ENCODE measurements at regions not wholly inside any gene's neighbourhood (a gene's known extent, or its start where the extent isn't known, plus 50 kb on each side); places are given as distances from the start of the nearest gene placed in this dataset.

GRCh38 chr3:103906304-103906703 is 1460.4 kb upstream of the ALCAM start:
- ChIA-PET POLR2A (no interaction called here), CTCF (interaction anchor here (1.6 kb wide), 1 partner anchor 12 kb away, joined by 4 read pairs; no protein-coding TSS in a partner anchor)
- no peak for DNase-seq (ENCODE audit: extremely low spot score)
- TF ChIP-seq, protein P1, sequence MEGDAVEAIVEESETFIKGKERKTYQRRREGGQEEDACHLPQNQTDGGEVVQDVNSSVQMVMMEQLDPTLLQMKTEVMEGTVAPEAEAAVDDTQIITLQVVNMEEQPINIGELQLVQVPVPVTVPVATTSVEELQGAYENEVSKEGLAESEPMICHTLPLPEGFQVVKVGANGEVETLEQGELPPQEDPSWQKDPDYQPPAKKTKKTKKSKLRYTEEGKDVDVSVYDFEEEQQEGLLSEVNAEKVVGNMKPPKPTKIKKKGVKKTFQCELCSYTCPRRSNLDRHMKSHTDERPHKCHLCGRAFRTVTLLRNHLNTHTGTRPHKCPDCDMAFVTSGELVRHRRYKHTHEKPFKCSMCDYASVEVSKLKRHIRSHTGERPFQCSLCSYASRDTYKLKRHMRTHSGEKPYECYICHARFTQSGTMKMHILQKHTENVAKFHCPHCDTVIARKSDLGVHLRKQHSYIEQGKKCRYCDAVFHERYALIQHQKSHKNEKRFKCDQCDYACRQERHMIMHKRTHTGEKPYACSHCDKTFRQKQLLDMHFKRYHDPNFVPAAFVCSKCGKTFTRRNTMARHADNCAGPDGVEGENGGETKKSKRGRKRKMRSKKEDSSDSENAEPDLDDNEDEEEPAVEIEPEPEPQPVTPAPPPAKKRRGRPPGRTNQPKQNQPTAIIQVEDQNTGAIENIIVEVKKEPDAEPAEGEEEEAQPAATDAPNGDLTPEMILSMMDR (IDR thresholded peaks at IDR 0.05; ENCODE audit: control extremely low read depth, extremely low read depth, low read depth, missing control alignments), result no peak

DNA sequence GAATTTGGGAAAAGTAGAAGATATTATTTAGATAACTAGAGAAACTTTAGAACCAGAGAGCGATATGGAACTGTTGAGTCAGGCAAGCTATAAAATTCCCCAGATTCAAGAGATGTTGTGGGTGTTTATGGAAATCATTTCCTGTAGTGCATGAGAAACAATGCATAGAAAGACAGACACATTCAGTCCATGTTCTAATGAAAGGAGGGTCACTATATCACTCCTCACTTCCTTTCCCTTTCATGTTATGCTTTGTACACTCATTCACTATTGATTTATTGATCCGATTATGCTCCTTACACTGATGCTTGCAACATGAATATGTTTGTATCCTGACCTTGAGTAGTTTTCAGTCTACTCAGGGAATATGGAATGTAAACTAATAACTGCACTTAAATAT is 1459.9 kb upstream of the ALCAM start:
- TF ChIP-seq, protein P1 (IDR thresholded peaks at IDR 0.05; ENCODE audit: control extremely low read depth, extremely low read depth, low read depth, missing control alignments), result no peak
- DNase-seq (ENCODE audit: extremely low spot score), result no peak
- ChIA-PET CTCF (interaction anchor here (1.6 kb wide), 1 partner anchor 12 kb away, joined by 4 read pairs; no protein-coding TSS in a partner anchor), POLR2A (no interaction called here)

DNA sequence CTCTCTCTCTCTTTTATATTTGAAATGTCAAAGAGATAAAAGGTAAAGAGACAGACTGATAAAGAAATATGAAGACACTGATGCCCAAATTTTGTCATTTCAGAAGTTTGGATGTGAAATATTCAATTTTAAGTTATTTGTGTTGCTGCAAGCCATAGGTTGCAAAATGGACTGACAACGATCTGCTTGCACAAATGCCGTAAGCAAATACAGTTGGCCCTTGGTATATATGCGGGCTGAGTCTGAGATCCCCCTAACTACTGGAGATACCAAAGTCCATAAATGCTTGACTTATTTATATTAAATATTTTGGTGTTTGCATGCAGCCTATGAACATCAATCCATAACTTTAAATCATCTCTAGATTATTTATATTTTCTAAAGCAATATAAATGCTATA is 1459.1 kb upstream of the ALCAM start:
- no peak for DNase-seq (ENCODE audit: extremely low spot score)
- TF ChIP-seq, protein P1 (IDR thresholded peaks at IDR 0.05; ENCODE audit: control extremely low read depth, extremely low read depth, low read depth, missing control alignments), result no peak
- POLR2A ChIA-PET, result no interaction called here
- CTCF ChIA-PET, result no interaction called here

- DNase-seq (ENCODE audit: extremely low spot score), result no peak
- POLR2A ChIA-PET, result no interaction called here
- CTCF ChIA-PET, result no interaction called here
- TF ChIP-seq, protein P1 (IDR thresholded peaks at IDR 0.05; ENCODE audit: control extremely low read depth, extremely low read depth, low read depth, missing control alignments), result no peak
These were observed 1457.3 kb upstream of the ALCAM start for GRCh38 chr3:103909395-103909794.

GRCh38 chr3:103918336-103918735 is 1448.4 kb upstream of the ALCAM start:
- no peak for DNase-seq (ENCODE audit: extremely low spot score)
- TF ChIP-seq, protein P1 (IDR thresholded peaks at IDR 0.05; ENCODE audit: control extremely low read depth, extremely low read depth, low read depth, missing control alignments), result no peak
- ChIA-PET POLR2A (no interaction called here), CTCF (interaction anchor here (1.7 kb wide), 1 partner anchor 12 kb away, joined by 4 read pairs; no protein-coding TSS in a partner anchor)

GRCh38 chr3:103919327-103919726 is 1447.4 kb upstream of the ALCAM start:
- ChIA-PET POLR2A (no interaction called here), CTCF (interaction anchor here (1.7 kb wide), 1 partner anchor 13 kb away, joined by 4 read pairs; no protein-coding TSS in a partner anchor)
- DNase-seq (ENCODE audit: extremely low spot score), result no peak
- TF ChIP-seq, protein P1 (IDR thresholded peaks at IDR 0.05; ENCODE audit: control extremely low read depth, extremely low read depth, low read depth, missing control alignments), result no peak

- CTCF ChIA-PET, result no interaction called here
- DNase-seq (ENCODE audit: extremely low spot score), result no peak
- POLR2A ChIA-PET, result no interaction called here
- TF ChIP-seq, protein P1 (IDR thresholded peaks at IDR 0.05; ENCODE audit: control extremely low read depth, extremely low read depth, low read depth, missing control alignments), result no peak
These were observed 1442.8 kb upstream of the ALCAM start for GRCh38 chr3:103923907-103924306.

Data from GM10248 (cell line).